ENCODE measurements at regions not wholly inside any gene's neighbourhood (a gene's known extent, or its start where the extent isn't known, plus 50 kb on each side); places are given as distances from the start of the nearest gene placed in this dataset.

- H3K4me3 ChIP-seq (ENCODE audit: low read length), result no peak overlapping the region
- TF ChIP-seq CTCF (conservative IDR thresholded peaks at IDR 0.05; ENCODE audit: low read depth, low read length), result no peak
- no peak for DNase-seq (ENCODE audit: low read depth)
These were observed 225.9 kb upstream of the GAP43 start for GRCh38 chr3:115397433-115397832.

DNA sequence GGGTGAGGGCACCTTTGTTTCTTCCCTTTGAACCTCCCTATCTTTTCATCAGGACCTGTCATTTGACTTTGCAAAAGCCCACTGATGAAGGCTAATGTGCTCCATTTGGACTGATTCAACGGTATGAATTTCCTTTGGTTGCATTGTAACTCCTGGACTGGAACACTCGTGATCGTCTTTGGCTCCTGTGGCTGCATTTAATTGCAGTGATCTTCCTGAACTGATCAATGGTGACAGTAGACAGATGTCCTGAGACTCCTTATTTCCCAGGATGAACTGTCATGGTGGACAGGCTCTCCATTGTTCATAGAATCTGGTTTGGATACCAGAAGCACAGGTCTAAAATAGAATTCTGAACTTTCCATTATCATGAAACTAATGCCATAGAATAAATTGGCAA is 224.8 kb upstream of the GAP43 start:
- no peak overlapping the region for H3K4me3 ChIP-seq (ENCODE audit: low read length)
- TF ChIP-seq CTCF (conservative IDR thresholded peaks at IDR 0.05; ENCODE audit: low read depth, low read length), result no peak
- DNase-seq (ENCODE audit: low read depth), result no peak

DNA sequence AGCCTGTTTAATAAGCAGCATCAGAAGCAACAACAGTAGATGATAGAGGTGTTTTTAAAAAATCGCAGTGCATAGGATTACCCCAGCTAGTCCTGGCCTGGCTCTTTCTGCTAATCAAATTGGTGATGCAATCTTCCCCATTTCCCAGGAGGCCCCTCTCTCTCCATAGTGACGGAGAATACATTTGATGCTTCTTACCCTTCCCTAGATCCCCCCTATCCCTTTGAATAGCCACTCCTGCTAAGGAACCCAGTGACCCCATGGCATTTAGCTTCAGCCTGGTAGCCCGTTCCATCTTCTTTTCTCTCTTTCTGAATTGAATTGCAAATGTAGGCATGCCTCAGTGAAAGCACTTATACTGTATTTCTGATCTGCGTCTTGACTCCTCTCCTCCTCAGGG is 223.6 kb upstream of the GAP43 start:
- H3K4me3 ChIP-seq (ENCODE audit: low read length), result no peak overlapping the region
- TF ChIP-seq CTCF (conservative IDR thresholded peaks at IDR 0.05; ENCODE audit: low read depth, low read length), result no peak
- no peak for DNase-seq (ENCODE audit: low read depth)

DNA sequence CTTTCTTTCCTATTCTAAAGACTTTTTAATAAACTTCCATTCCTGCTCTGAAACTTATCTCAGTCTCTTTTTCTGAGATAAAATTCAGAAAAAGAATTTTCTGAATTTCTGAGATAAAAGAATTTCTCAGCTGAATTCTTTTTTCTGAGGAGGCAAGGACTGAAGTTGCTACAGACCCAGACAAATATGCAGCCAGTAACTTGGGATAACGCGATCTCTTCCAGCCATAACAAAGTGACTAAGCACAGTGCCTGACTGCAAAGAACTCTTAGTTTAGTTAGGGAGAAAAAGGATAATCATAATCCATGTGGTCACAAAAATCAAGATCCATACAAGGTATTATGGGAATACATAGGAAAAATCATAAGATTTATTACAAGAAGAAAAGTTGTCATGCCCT is 222.0 kb upstream of the GAP43 start:
- peak; percentile 89 for DNase-seq (ENCODE audit: low read depth)

GRCh38 chr3:115401851-115402501 is 221.3 kb upstream of the GAP43 start:
- TF ChIP-seq CTCF (conservative IDR thresholded peaks at IDR 0.05; ENCODE audit: low read depth, low read length), result no peak
- no peak overlapping the region for H3K4me3 ChIP-seq (ENCODE audit: low read length)
- peak; percentile 65 for DNase-seq (ENCODE audit: low read depth)

More for the DNA sequence above, 222.0 kb upstream of the GAP43 start:
- TF ChIP-seq CTCF (conservative IDR thresholded peaks at IDR 0.05; ENCODE audit: low read depth, low read length), result no peak
- H3K4me3 ChIP-seq (ENCODE audit: low read length), result no peak overlapping the region

- no peak for DNase-seq (ENCODE audit: low read depth)
- no peak overlapping the region for H3K4me3 ChIP-seq (ENCODE audit: low read length)
- TF ChIP-seq CTCF (conservative IDR thresholded peaks at IDR 0.05; ENCODE audit: low read depth, low read length), result no peak
These were observed 220.7 kb upstream of the GAP43 start for GRCh38 chr3:115402651-115403050.

GRCh38 chr3:115403786-115404185 is 219.5 kb upstream of the GAP43 start:
- DNase-seq (ENCODE audit: low read depth), result no peak
- TF ChIP-seq CTCF (conservative IDR thresholded peaks at IDR 0.05; ENCODE audit: low read depth, low read length), result no peak
- H3K4me3 ChIP-seq (ENCODE audit: low read length), result no peak overlapping the region
